Pancreas (tissue), 10 donors: ENCODE measurements at regions not wholly inside any gene's neighbourhood (a gene's known extent, or its start where the extent isn't known, plus 50 kb on each side); places are given as distances from the start of the nearest gene placed in this dataset.
A peak's percentile ranks its signal among the peaks of the same experiment; 100 is the strongest.

Source experiments
- ATAC-seq, 4 donors: fragments of 200-7000 bp; cut with Tn5 transposase; one replicate each; pipeline versions ENCODE4 v1.8.0 to v1.9.1; 2020; ENCODE audit warnings: mild to moderate bottlenecking in 4 of 4, moderate library complexity in 4 of 4
- DNase-seq, 6 donors: peaks; one replicate each; pipeline ENCODE4 v3.0.0-alpha.2; 2020
- FAIRE-seq: peaks from 2 replicates; lab custom pipeline; 2012; peaks lifted over from hg19 to GRCh38; lab: Jason Lieb, UNC
- H3K27ac ChIP-seq, 4 donors: fragments of 200-600 bp; sonication (generic); 1 replicate in 3 of 4; 2 replicates in 1 of 4; pipeline versions ENCODE4 v1.5.0 to v1.8.0; 2020
- H3K27me3 ChIP-seq, 4 donors: fragments of 200-600 bp; one replicate each; pipeline ENCODE4 v1.8.0; 2021
- H3K36me3 ChIP-seq, 3 donors: fragments of 200-600 bp; sonication (generic) in 1 of 3; one replicate each; pipeline versions ENCODE4 v1.5.0 to v1.8.0; 2020 to 2021
- H3K4me1 ChIP-seq, 3 donors: fragments of 200-600 bp; one replicate each; pipeline ENCODE4 v1.8.0; 2021
- H3K4me3 ChIP-seq, 4 donors: fragments of 200-600 bp; sonication (generic) in 2 of 4; one replicate each; pipeline versions ENCODE4 v1.5.0 to v1.8.0; 2020 to 2021
- H3K9me3 ChIP-seq, 4 donors: fragments of 200-600 bp; one replicate each; pipeline ENCODE4 v1.8.0; 2021
- CTCF ChIP-seq, 4 donors: fragments of 200-600 bp; sonication (generic) in 3 of 4; IDR thresholded peaks; one replicate each; pipeline versions ENCODE4 v1.5.0 to v1.8.0; 2021; ENCODE audit warnings: antibody characterized with exemption in 4 of 4
- WGBS, 2 donors: extraction: QIAGEN DNeasy Blood & Tissue Kit; methylation state at CpG; one replicate each; pipeline ENCODE4 v1.1.7; 2013; 5-methylcytosine and 5-hydroxymethylcytosine counted together
- intact Hi-C, 3 donors: fragments of 100-400 bp; cut with DNase I; formaldehyde crosslinking; loops; one replicate each; pipeline versions ENCODE4 v1.11.1 to v1.14.2; 2022
- donor health status: healthy with polysubstance abuse.
- donor health status: DM: no; HTN: no; CAD: no; lungs with moderate emphysema.
- donor health status: DM: no; HTN: no; CAD: no.
- donor health status: control.
- donor health status: control.
- donor health status: Bipolar disorder and iron deficiency.
- donor health status: DM: yes; HTN: yes; CAD: no.
- donor health status: DM: no; HTN: no; CAD: no.
- donor health status: DM: no; HTN: no; CAD: no.
- donor health status: DM: yes; HTN: yes; CAD: no.

- no peaks in the 10 kb centered on the region for H3K9me3 ChIP-seq
- no peak overlapping the region for H3K27ac ChIP-seq
- no peaks in the 10 kb centered on the region for H3K36me3 ChIP-seq
- FAIRE-seq, result no peak
- 65 to 68% methylated on average over 4 of the region's 4 CpGs for WGBS, 2 donors
- no peak overlapping the region for H3K4me3 ChIP-seq
- no peak for DNase-seq
- intact Hi-C loops, result no loop called here
- no peaks in the 10 kb centered on the region for H3K4me1 ChIP-seq
- H3K27me3 ChIP-seq, result no peaks in the 10 kb centered on the region
- no peak for TF ChIP-seq CTCF (IDR thresholded peaks at IDR 0.05)
- ATAC-seq, result no peak
These were observed 85.5 kb upstream of the CDYL2 start for GRCh38 chr16:80889779-80890359.

GRCh38 chr16:80887062-80887461 lies 82.7 kb upstream of the CDYL2 start:
- ATAC-seq (no peak), FAIRE-seq (no peak), DNase-seq (no peak)
- H3K4me3 ChIP-seq, result no peak overlapping the region
- H3K27ac ChIP-seq, result no peak overlapping the region
- no peaks in the 10 kb centered on the region for H3K36me3 ChIP-seq
- H3K4me1 ChIP-seq, result peaks cover 0 to 10% (median 0%) of the 10 kb centered on the region in 3 donors
- no peaks in the 10 kb centered on the region for H3K9me3 ChIP-seq
- 80 to 83% methylated on average over 3 of the region's 3 CpGs for WGBS, 2 donors
- intact Hi-C loops, result no loop called here
- no peaks in the 10 kb centered on the region for H3K27me3 ChIP-seq
- TF ChIP-seq CTCF (IDR thresholded peaks at IDR 0.05), result no peak

GRCh38 chr16:80883816-80884215 lies 79.4 kb upstream of the CDYL2 start:
- Histone ChIP-seq H3K4me1 (peaks cover 0 to 10% (median 0%) of the 10 kb centered on the region in 3 donors), H3K27ac (no peak overlapping the region), H3K27me3 (no peaks in the 10 kb centered on the region), H3K36me3 (no peaks in the 10 kb centered on the region), H3K4me3 (no peak overlapping the region), H3K9me3 (no peaks in the 10 kb centered on the region)
- intact Hi-C loops, result no loop called here
- TF ChIP-seq CTCF (IDR thresholded peaks at IDR 0.05), result no peak
- ATAC-seq (peak in 2 of 4 donors; percentile 42 to 54), DNase-seq (no peak), FAIRE-seq (no peak)
- WGBS, 2 donors, result 70 to 72% methylated on average over 5 of the region's 5 CpGs

- TF ChIP-seq CTCF (IDR thresholded peaks at IDR 0.05), result no peak
- Histone ChIP-seq H3K36me3 (no peaks in the 10 kb centered on the region), H3K9me3 (no peaks in the 10 kb centered on the region), H3K4me3 (no peak overlapping the region), H3K4me1 (peaks cover 0 to 10% (median 0%) of the 10 kb centered on the region in 3 donors), H3K27ac (no peak overlapping the region), H3K27me3 (no peaks in the 10 kb centered on the region)
- DNase-seq (peak in 2 of 6 donors; percentile 18 to 63), FAIRE-seq (no peak), ATAC-seq (peak; percentile 31 to 92 (median 83))
- 14 to 18% methylated on average over 4 of the region's 4 CpGs for WGBS, 2 donors
- intact Hi-C loops, result no loop called here
These were observed 78.8 kb upstream of the CDYL2 start for GRCh38 chr16:80883159-80883642.

GRCh38 chr16:80875616-80876015 lies 71.2 kb upstream of the CDYL2 start:
- no peak overlapping the region for H3K4me3 ChIP-seq
- no peaks in the 10 kb centered on the region for H3K36me3 ChIP-seq
- H3K27me3 ChIP-seq, result no peaks in the 10 kb centered on the region
- DNase-seq, result no peak
- H3K4me1 ChIP-seq, result peaks cover 0 to 12% (median 7%) of the 10 kb centered on the region in 3 donors
- no peak for TF ChIP-seq CTCF (IDR thresholded peaks at IDR 0.05)
- no peaks in the 10 kb centered on the region for H3K9me3 ChIP-seq
- no peak overlapping the region for H3K27ac ChIP-seq
- intact Hi-C loops, result no loop called here
- 4 to 5% methylated on average over 5 of the region's 5 CpGs for WGBS, 2 donors
- ATAC-seq, result peak in 2 of 4 donors; percentile 68 to 82
- FAIRE-seq, result no peak
